GM23338 (cell line): ENCODE measurements at regions not wholly inside any gene's neighbourhood (a gene's known extent, or its start where the extent isn't known, plus 50 kb on each side); places are given as distances from the start of the nearest gene placed in this dataset.

Experiments
- ATAC-seq: fragments of 200-7000 bp; cut with Tn5 transposase; 3 replicates; pipeline ENCODE4 v1.9.1; 2020
- DNase-seq: peaks from one replicate; pipeline ENCODE4 v3.0.0-alpha.2; 2015; ENCODE audit warnings: low spot score
- H2AFZ ChIP-seq: fragments of 200-600 bp; sonication (generic); 2 replicates; pipeline ENCODE4 v1.8.0; 2016; ENCODE audit warnings: antibody characterized with exemption, mild to moderate bottlenecking, moderate library complexity
- H3F3A ChIP-seq: fragments of 200-600 bp; sonication (generic); replicated peaks from 2 replicates; pipeline ENCODE4 v1.8.0; 2017; ENCODE audit warnings: antibody characterized with exemption, mixed run types, low read depth
- H3K27ac ChIP-seq: fragments of 200-600 bp; sonication (generic); 2 replicates; pipeline ENCODE4 v1.6.1; 2016; ENCODE audit warnings: low read depth
- H3K27me3 ChIP-seq: fragments of 200-600 bp; sonication (generic); 2 replicates; pipeline ENCODE4 v1.8.0; 2016; ENCODE audit warnings: mild to moderate bottlenecking, mixed run types, moderate library complexity; ENCODE audit not compliant: insufficient read depth
- H3K36me3 ChIP-seq: fragments of 200-600 bp; sonication (generic); 2 replicates; pipeline ENCODE4 v1.8.0; 2016; ENCODE audit warnings: mild to moderate bottlenecking; ENCODE audit not compliant: insufficient read depth
- H3K4me1 ChIP-seq: fragments of 200-600 bp; sonication (generic); 2 replicates; pipeline ENCODE4 v1.8.0; 2016; ENCODE audit warnings: mild to moderate bottlenecking, moderate library complexity; ENCODE audit not compliant: insufficient read depth
- H3K4me2 ChIP-seq: fragments of 200-600 bp; sonication (generic); 2 replicates; pipeline ENCODE4 v1.7.1; 2017; ENCODE audit warnings: mixed run types
- H3K4me3 ChIP-seq: fragments of 200-600 bp; sonication (generic); 2 replicates; pipeline ENCODE4 v1.6.1; 2016; ENCODE audit warnings: mixed run types
- H3K79me2 ChIP-seq: fragments of 200-600 bp; sonication (generic); replicated peaks from 2 replicates; pipeline ENCODE4 v1.8.0; 2017; ENCODE audit warnings: mild to moderate bottlenecking; ENCODE audit not compliant: insufficient read depth
- H3K9me2 ChIP-seq: fragments of 200-600 bp; sonication (generic); 2 replicates; pipeline ENCODE4 v1.8.0; 2017; ENCODE audit not compliant: insufficient read depth
- H4K20me1 ChIP-seq: fragments of 200-600 bp; sonication (generic); replicated peaks from 2 replicates; pipeline ENCODE4 v1.8.0; 2017; ENCODE audit warnings: mild to moderate bottlenecking; ENCODE audit not compliant: insufficient read depth
- H3K27ac Mint-ChIP-seq: 2 replicates; pipeline ENCODE4 v1.8.0; 2020; ENCODE audit warnings: inconsistent platforms, mild to moderate bottlenecking, moderate library complexity, mixed read lengths
- H3K27me3 Mint-ChIP-seq: 3 replicates; pipeline ENCODE4 v1.8.0; 2022; ENCODE audit warnings: low read depth, mild to moderate bottlenecking, moderate library complexity, mixed read lengths, inconsistent platforms; ENCODE audit not compliant: insufficient read depth, poor library complexity
- H3K36me3 Mint-ChIP-seq: 3 replicates; pipeline ENCODE4 v1.8.0; 2021; ENCODE audit warnings: low read depth, mild to moderate bottlenecking, inconsistent platforms, moderate library complexity, mixed read lengths
- H3K4me1 Mint-ChIP-seq: 3 replicates; pipeline ENCODE4 v1.8.0; 2020; ENCODE audit warnings: mild to moderate bottlenecking, inconsistent platforms, mixed read lengths
- H3K4me3 Mint-ChIP-seq: 3 replicates; pipeline ENCODE4 v1.8.0; 2021; ENCODE audit warnings: moderate library complexity, mild to moderate bottlenecking, inconsistent platforms, mixed read lengths
- H3K9me3 Mint-ChIP-seq: 3 replicates; pipeline ENCODE4 v1.8.0; 2020; ENCODE audit warnings: moderate library complexity, mild to moderate bottlenecking, inconsistent platforms, mixed read lengths
- CREB1 ChIP-seq: fragments of 250-450 bp; sonication (Bioruptor Pico); IDR thresholded peaks from 2 replicates; pipeline ENCODE4 v1.5.0; 2020; ENCODE audit warnings: low read depth, mild to moderate bottlenecking, moderate library complexity
- CTCF ChIP-seq, 2 experiments: fragments of 200-600 bp in 1 of 2; sonication (generic) in 1 of 2; conservative IDR thresholded peaks; 2 replicates each; pipeline versions ENCODE4 v1.5.1 to v1.6.1; 2016 to 2017; ENCODE audit warnings: antibody characterized with exemption in 2 of 2, low read depth in 2 of 2, mild to moderate bottlenecking in 2 of 2, moderate library complexity in 1 of 2
- EZH2 ChIP-seq: fragments of 200-600 bp; sonication (generic); IDR thresholded peaks from one replicate; pipeline ENCODE4 v1.8.0; 2017; ENCODE audit warnings: antibody characterized with exemption, mild to moderate bottlenecking, low read depth; ENCODE audit not compliant: unreplicated experiment
- EZH2phosphoT487 ChIP-seq: fragments of 200-600 bp; sonication (generic); IDR thresholded peaks from one replicate; pipeline ENCODE4 v1.8.1; 2018; ENCODE audit warnings: antibody characterized with exemption; ENCODE audit not compliant: unreplicated experiment
- POLR2AphosphoS5 ChIP-seq: IDR thresholded peaks from 2 replicates; pipeline ENCODE4 v1.6.1; 2016; ENCODE audit warnings: antibody characterized with exemption, low read depth
- STAT1 ChIP-seq: IDR thresholded peaks from one replicate; pipeline ENCODE4 v1.6.1; 2016; ENCODE audit warnings: antibody characterized with exemption; ENCODE audit not compliant: unreplicated experiment
- ZNF462 ChIP-seq: fragments of 250-450 bp; sonication (Bioruptor Pico); IDR thresholded peaks from 2 replicates; pipeline ENCODE4 v1.5.0; 2020; ENCODE audit warnings: mild to moderate bottlenecking, moderate library complexity
- TF ChIP-seq, protein P1 (sequence below): IDR thresholded peaks from one replicate; pipeline ENCODE4 v1.6.1; 2018; ENCODE audit warnings: antibody characterized with exemption; ENCODE audit not compliant: unreplicated experiment
- TF ChIP-seq, protein P2 (sequence below): IDR thresholded peaks from 2 replicates; pipeline ENCODE4 v1.6.1; 2016; ENCODE audit warnings: antibody characterized with exemption

GRCh38 chr3:176463610-176464009 lies 733.7 kb downstream of the TBL1XR1 start (continued):
- TF ChIP-seq POLR2AphosphoS5 (no peak), EZH2phosphoT487 (no peak), STAT1 (no peak), CTCF (conservative IDR thresholded peaks at IDR 0.05; ENCODE audit: low read depth in 2 of 2) (no peak), CREB1 (CRISPR knock-in tag) (no peak)
- TF ChIP-seq, protein P1, sequence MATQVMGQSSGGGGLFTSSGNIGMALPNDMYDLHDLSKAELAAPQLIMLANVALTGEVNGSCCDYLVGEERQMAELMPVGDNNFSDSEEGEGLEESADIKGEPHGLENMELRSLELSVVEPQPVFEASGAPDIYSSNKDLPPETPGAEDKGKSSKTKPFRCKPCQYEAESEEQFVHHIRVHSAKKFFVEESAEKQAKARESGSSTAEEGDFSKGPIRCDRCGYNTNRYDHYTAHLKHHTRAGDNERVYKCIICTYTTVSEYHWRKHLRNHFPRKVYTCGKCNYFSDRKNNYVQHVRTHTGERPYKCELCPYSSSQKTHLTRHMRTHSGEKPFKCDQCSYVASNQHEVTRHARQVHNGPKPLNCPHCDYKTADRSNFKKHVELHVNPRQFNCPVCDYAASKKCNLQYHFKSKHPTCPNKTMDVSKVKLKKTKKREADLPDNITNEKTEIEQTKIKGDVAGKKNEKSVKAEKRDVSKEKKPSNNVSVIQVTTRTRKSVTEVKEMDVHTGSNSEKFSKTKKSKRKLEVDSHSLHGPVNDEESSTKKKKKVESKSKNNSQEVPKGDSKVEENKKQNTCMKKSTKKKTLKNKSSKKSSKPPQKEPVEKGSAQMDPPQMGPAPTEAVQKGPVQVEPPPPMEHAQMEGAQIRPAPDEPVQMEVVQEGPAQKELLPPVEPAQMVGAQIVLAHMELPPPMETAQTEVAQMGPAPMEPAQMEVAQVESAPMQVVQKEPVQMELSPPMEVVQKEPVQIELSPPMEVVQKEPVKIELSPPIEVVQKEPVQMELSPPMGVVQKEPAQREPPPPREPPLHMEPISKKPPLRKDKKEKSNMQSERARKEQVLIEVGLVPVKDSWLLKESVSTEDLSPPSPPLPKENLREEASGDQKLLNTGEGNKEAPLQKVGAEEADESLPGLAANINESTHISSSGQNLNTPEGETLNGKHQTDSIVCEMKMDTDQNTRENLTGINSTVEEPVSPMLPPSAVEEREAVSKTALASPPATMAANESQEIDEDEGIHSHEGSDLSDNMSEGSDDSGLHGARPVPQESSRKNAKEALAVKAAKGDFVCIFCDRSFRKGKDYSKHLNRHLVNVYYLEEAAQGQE = no peak
- TF ChIP-seq, protein P2, sequence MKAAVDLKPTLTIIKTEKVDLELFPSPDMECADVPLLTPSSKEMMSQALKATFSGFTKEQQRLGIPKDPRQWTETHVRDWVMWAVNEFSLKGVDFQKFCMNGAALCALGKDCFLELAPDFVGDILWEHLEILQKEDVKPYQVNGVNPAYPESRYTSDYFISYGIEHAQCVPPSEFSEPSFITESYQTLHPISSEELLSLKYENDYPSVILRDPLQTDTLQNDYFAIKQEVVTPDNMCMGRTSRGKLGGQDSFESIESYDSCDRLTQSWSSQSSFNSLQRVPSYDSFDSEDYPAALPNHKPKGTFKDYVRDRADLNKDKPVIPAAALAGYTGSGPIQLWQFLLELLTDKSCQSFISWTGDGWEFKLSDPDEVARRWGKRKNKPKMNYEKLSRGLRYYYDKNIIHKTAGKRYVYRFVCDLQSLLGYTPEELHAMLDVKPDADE = no peak

- no peaks in the 10 kb centered on the region for H3K79me2 ChIP-seq
- Mint-ChIP-seq H3K9me3 (peaks cover 13% of the 10 kb centered on the region), H3K4me3 (no peak overlapping the region), H3K27ac (no peak overlapping the region), H3K36me3 (peaks cover 3% of the 10 kb centered on the region; the same call in 2 of the 3 replicates), H3K4me1 (no peaks in the 10 kb centered on the region), H3K27me3 (no peaks in the 10 kb centered on the region)
- H3K4me2 ChIP-seq = no peak overlapping the region
- no peak overlapping the region for H2AFZ ChIP-seq
- no peaks in the 10 kb centered on the region for H4K20me1 ChIP-seq
- H3K9me2 ChIP-seq = no peaks in the 10 kb centered on the region
- no peaks in the 10 kb centered on the region for H3F3A ChIP-seq
- no peaks in the 10 kb centered on the region for H3K27me3 ChIP-seq
- DNase-seq (no peak), ATAC-seq (no peak)
- no peaks in the 10 kb centered on the region for H3K4me1 ChIP-seq
- no peaks in the 10 kb centered on the region; the same call in 1 of the 2 replicates for H3K36me3 ChIP-seq
- H3K27ac ChIP-seq = no peak overlapping the region
- H3K4me3 ChIP-seq = no peak overlapping the region
- no peak for TF ChIP-seq EZH2
- no peak for TF ChIP-seq ZNF462 (CRISPR knock-in tag)
- TF ChIP-seq POLR2AphosphoS5 = no peak
- TF ChIP-seq, protein P1 = no peak
Measured at GRCh38 chr3:176447369-176447768, 749.9 kb downstream of the TBL1XR1 start.
